ENCODE measurements at regions not wholly inside any gene's neighbourhood (a gene's known extent, or its start where the extent isn't known, plus 50 kb on each side); places are given as distances from the start of the nearest gene placed in this dataset.

GRCh38 chr4:96094183-96094582 is 254.3 kb downstream of the PDHA2 start:
- H3K4me1 ChIP-seq (ENCODE audit: control insufficient read depth, insufficient read depth, low read length, unreplicated experiment), result no peaks in the 10 kb centered on the region
- H2AFZ ChIP-seq (ENCODE audit: low read length, unreplicated experiment), result no peak overlapping the region
- H3K27ac ChIP-seq (ENCODE audit: low read depth, low read length), result no peak overlapping the region
- H3K36me3 ChIP-seq (ENCODE audit: insufficient read depth, low read length), result no peaks in the 10 kb centered on the region
- H3K79me2 ChIP-seq (ENCODE audit: control insufficient read depth, insufficient read depth, low read length, unreplicated experiment), result no peaks in the 10 kb centered on the region
- H3K27me3 ChIP-seq (ENCODE audit: insufficient read depth, low read length), result no peaks in the 10 kb centered on the region
- H3K4me3 ChIP-seq (ENCODE audit: low read depth, low read length), result no peak overlapping the region

GRCh38 chr4:96097040-96097607 is 257.2 kb downstream of the PDHA2 start:
- no peaks in the 10 kb centered on the region for H3K4me1 ChIP-seq (ENCODE audit: control insufficient read depth, insufficient read depth, low read length, unreplicated experiment)
- no peak overlapping the region for H2AFZ ChIP-seq (ENCODE audit: low read length, unreplicated experiment)
- no peaks in the 10 kb centered on the region for H3K79me2 ChIP-seq (ENCODE audit: control insufficient read depth, insufficient read depth, low read length, unreplicated experiment)
- H3K27me3 ChIP-seq (ENCODE audit: insufficient read depth, low read length), result no peaks in the 10 kb centered on the region
- H3K27ac ChIP-seq (ENCODE audit: low read depth, low read length), result no peak overlapping the region
- no peak overlapping the region for H3K4me3 ChIP-seq (ENCODE audit: low read depth, low read length)
- H3K36me3 ChIP-seq (ENCODE audit: insufficient read depth, low read length), result no peaks in the 10 kb centered on the region

- Histone ChIP-seq H3K4me3 (ENCODE audit: low read depth, low read length) (no peak overlapping the region), H3K79me2 (ENCODE audit: control insufficient read depth, insufficient read depth, low read length, unreplicated experiment) (no peaks in the 10 kb centered on the region), H3K27me3 (ENCODE audit: insufficient read depth, low read length) (no peaks in the 10 kb centered on the region), H2AFZ (ENCODE audit: low read length, unreplicated experiment) (no peak overlapping the region), H3K4me1 (ENCODE audit: control insufficient read depth, insufficient read depth, low read length, unreplicated experiment) (peaks cover 4% of the 10 kb centered on the region), H3K27ac (ENCODE audit: low read depth, low read length) (no peak overlapping the region), H3K36me3 (ENCODE audit: insufficient read depth, low read length) (no peaks in the 10 kb centered on the region)
Observed at GRCh38 chr4:96097693-96098092, 257.8 kb downstream of the PDHA2 start.

DNA sequence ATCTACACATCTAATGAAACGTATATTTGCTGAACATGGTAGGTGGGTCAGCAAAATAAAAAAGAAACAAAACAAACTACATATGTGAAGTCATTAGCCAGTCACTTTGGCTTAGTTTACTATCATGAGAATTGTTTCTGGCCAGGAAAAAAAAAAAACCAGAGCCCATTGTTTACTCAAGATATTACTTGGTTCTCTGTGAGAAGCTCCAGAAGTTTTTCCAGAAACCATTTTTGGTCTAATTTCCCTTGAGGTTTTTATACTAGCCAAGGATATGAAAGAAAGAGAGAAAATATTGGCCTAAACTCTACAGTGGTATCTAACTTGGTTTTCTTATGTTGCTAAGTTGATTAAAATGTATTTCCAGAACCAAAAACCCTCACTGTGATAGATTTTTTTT is 259.1 kb downstream of the PDHA2 start:
- Histone ChIP-seq H2AFZ (ENCODE audit: low read length, unreplicated experiment) (no peak overlapping the region), H3K79me2 (ENCODE audit: control insufficient read depth, insufficient read depth, low read length, unreplicated experiment) (no peaks in the 10 kb centered on the region), H3K36me3 (ENCODE audit: insufficient read depth, low read length) (no peaks in the 10 kb centered on the region), H3K4me1 (ENCODE audit: control insufficient read depth, insufficient read depth, low read length, unreplicated experiment) (peaks cover 10% of the 10 kb centered on the region), H3K27me3 (ENCODE audit: insufficient read depth, low read length) (no peaks in the 10 kb centered on the region), H3K27ac (ENCODE audit: low read depth, low read length) (no peak overlapping the region), H3K4me3 (ENCODE audit: low read depth, low read length) (no peak overlapping the region)

DNA sequence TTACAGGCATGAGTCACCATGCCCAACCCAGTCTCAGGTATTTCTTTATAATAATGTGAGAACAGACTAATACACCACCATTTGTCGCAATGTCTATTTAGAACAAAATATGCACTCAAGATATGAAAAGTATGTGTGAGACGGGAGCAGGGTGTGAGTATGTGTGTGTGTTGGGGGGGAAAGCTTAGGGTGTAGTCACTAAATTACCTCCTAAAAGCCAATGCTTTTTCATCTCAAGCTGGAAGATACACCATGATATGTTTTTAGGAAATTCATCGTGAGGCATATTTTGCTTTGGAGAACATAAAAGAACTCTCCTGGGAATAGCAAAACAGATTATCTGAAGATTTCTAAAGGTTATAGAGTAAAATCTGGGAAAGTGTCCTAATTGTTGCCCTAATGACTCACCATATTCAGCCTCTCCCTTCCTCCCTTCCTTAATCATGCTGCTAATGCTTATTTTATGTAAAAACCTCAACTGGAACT is 262.7 kb downstream of the PDHA2 start:
- Histone ChIP-seq H3K79me2 (ENCODE audit: control insufficient read depth, insufficient read depth, low read length, unreplicated experiment) (no peaks in the 10 kb centered on the region), H3K27ac (ENCODE audit: low read depth, low read length) (peak overlapping the region; percentile 35; the same call in 1 of the 2 replicates), H3K4me3 (ENCODE audit: low read depth, low read length) (no peak overlapping the region), H3K4me1 (ENCODE audit: control insufficient read depth, insufficient read depth, low read length, unreplicated experiment) (peaks cover 10% of the 10 kb centered on the region), H3K36me3 (ENCODE audit: insufficient read depth, low read length) (no peaks in the 10 kb centered on the region), H3K27me3 (ENCODE audit: insufficient read depth, low read length) (no peaks in the 10 kb centered on the region), H2AFZ (ENCODE audit: low read length, unreplicated experiment) (no peak overlapping the region)

- Histone ChIP-seq H2AFZ (ENCODE audit: low read length, unreplicated experiment) (peak overlapping the region; percentile 6), H3K36me3 (ENCODE audit: insufficient read depth, low read length) (no peaks in the 10 kb centered on the region), H3K27me3 (ENCODE audit: insufficient read depth, low read length) (no peaks in the 10 kb centered on the region), H3K4me1 (ENCODE audit: control insufficient read depth, insufficient read depth, low read length, unreplicated experiment) (peaks cover 10% of the 10 kb centered on the region), H3K27ac (ENCODE audit: low read depth, low read length) (peak overlapping the region; percentile 35; the same call in 1 of the 2 replicates), H3K4me3 (ENCODE audit: low read depth, low read length) (no peak overlapping the region), H3K79me2 (ENCODE audit: control insufficient read depth, insufficient read depth, low read length, unreplicated experiment) (no peaks in the 10 kb centered on the region)
Observed at GRCh38 chr4:96103086-96103485, 263.2 kb downstream of the PDHA2 start.

GRCh38 chr4:96108146-96108545 is 268.3 kb downstream of the PDHA2 start:
- no peak overlapping the region for H3K4me3 ChIP-seq (ENCODE audit: low read depth, low read length)
- no peaks in the 10 kb centered on the region for H3K27me3 ChIP-seq (ENCODE audit: insufficient read depth, low read length)
- H3K79me2 ChIP-seq (ENCODE audit: control insufficient read depth, insufficient read depth, low read length, unreplicated experiment), result no peaks in the 10 kb centered on the region
- H3K4me1 ChIP-seq (ENCODE audit: control insufficient read depth, insufficient read depth, low read length, unreplicated experiment), result peaks cover 1% of the 10 kb centered on the region
- no peaks in the 10 kb centered on the region for H3K36me3 ChIP-seq (ENCODE audit: insufficient read depth, low read length)
- H2AFZ ChIP-seq (ENCODE audit: low read length, unreplicated experiment), result no peak overlapping the region
- no peak overlapping the region for H3K27ac ChIP-seq (ENCODE audit: low read depth, low read length)

DNA sequence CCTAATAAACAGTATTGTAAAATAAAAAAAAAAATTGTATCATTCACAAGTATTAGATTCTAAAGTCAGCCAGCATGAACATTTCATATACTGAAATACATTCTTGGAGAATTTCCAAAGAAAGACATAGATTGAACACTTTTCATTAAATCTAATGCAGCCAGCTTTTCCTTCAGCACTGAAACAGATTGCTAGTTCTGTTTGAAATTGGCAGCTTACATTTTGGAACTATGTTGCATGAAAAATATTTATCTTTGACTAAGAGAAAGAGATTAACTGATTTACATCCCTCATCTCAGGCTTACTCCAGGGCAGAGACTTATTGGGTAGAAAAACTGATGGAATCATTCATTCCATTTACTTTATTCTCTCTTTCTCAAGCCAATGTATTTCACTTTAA is 272.7 kb downstream of the PDHA2 start:
- H3K27me3 ChIP-seq (ENCODE audit: insufficient read depth, low read length), result no peaks in the 10 kb centered on the region
- no peak overlapping the region for H2AFZ ChIP-seq (ENCODE audit: low read length, unreplicated experiment)
- no peaks in the 10 kb centered on the region for H3K79me2 ChIP-seq (ENCODE audit: control insufficient read depth, insufficient read depth, low read length, unreplicated experiment)
- H3K36me3 ChIP-seq (ENCODE audit: insufficient read depth, low read length), result no peaks in the 10 kb centered on the region
- no peak overlapping the region for H3K4me3 ChIP-seq (ENCODE audit: low read depth, low read length)
- no peaks in the 10 kb centered on the region for H3K4me1 ChIP-seq (ENCODE audit: control insufficient read depth, insufficient read depth, low read length, unreplicated experiment)
- H3K27ac ChIP-seq (ENCODE audit: low read depth, low read length), result no peak overlapping the region

DNA sequence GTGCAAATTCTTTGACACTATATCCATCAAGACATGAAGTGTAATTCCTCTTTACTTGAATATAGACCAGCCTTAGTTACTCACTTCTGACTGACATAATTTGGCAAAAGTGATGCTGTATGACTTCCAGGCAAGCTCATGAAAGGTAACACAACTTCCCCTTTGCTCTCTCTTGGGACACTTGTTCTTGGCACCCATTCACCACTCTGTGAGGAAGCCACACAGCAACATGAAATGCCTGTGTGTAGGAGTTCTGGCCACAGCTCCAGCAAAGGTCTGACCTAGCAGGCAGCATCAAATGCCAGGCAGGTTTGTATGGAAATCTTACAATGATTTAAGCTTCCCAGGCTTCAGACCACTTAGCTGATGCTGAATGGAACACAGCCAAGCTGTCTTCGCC is 280.3 kb downstream of the PDHA2 start:
- Histone ChIP-seq H2AFZ (ENCODE audit: low read length, unreplicated experiment) (no peak overlapping the region), H3K27ac (ENCODE audit: low read depth, low read length) (no peak overlapping the region), H3K27me3 (ENCODE audit: insufficient read depth, low read length) (no peaks in the 10 kb centered on the region), H3K36me3 (ENCODE audit: insufficient read depth, low read length) (no peaks in the 10 kb centered on the region), H3K79me2 (ENCODE audit: control insufficient read depth, insufficient read depth, low read length, unreplicated experiment) (no peaks in the 10 kb centered on the region), H3K4me3 (ENCODE audit: low read depth, low read length) (no peak overlapping the region), H3K4me1 (ENCODE audit: control insufficient read depth, insufficient read depth, low read length, unreplicated experiment) (no peaks in the 10 kb centered on the region)

- H3K27me3 ChIP-seq (ENCODE audit: insufficient read depth, low read length), result no peaks in the 10 kb centered on the region
- H3K36me3 ChIP-seq (ENCODE audit: insufficient read depth, low read length), result no peaks in the 10 kb centered on the region
- H3K27ac ChIP-seq (ENCODE audit: low read depth, low read length), result no peak overlapping the region
- no peak overlapping the region for H3K4me3 ChIP-seq (ENCODE audit: low read depth, low read length)
- H3K79me2 ChIP-seq (ENCODE audit: control insufficient read depth, insufficient read depth, low read length, unreplicated experiment), result no peaks in the 10 kb centered on the region
- H3K4me1 ChIP-seq (ENCODE audit: control insufficient read depth, insufficient read depth, low read length, unreplicated experiment), result no peaks in the 10 kb centered on the region
- H2AFZ ChIP-seq (ENCODE audit: low read length, unreplicated experiment), result no peak overlapping the region
Observed at GRCh38 chr4:96126227-96126626, 286.3 kb downstream of the PDHA2 start.

GRCh38 chr4:96131186-96131585 is 291.3 kb downstream of the PDHA2 start:
- Histone ChIP-seq H3K79me2 (ENCODE audit: control insufficient read depth, insufficient read depth, low read length, unreplicated experiment) (no peaks in the 10 kb centered on the region), H2AFZ (ENCODE audit: low read length, unreplicated experiment) (no peak overlapping the region), H3K27me3 (ENCODE audit: insufficient read depth, low read length) (no peaks in the 10 kb centered on the region), H3K4me1 (ENCODE audit: control insufficient read depth, insufficient read depth, low read length, unreplicated experiment) (no peaks in the 10 kb centered on the region), H3K4me3 (ENCODE audit: low read depth, low read length) (no peak overlapping the region), H3K27ac (ENCODE audit: low read depth, low read length) (no peak overlapping the region), H3K36me3 (ENCODE audit: insufficient read depth, low read length) (no peaks in the 10 kb centered on the region)
